BLaER1 treated with 17β-estradiol and CSF1 and Interleukin-3, amounts not matched to agents 10 nM and 100 nM (cell line): ENCODE measurements at regions not wholly inside any gene's neighbourhood (a gene's known extent, or its start where the extent isn't known, plus 50 kb on each side); places are given as distances from the start of the nearest gene placed in this dataset.

Experiments used
- H3K27ac ChIP-seq, 11 experiments: shearing (Covaris generic); formaldehyde crosslinking; 2 replicates each; pipeline ENCODE4 v1.8.1; 2022
- H3K27me3 ChIP-seq, 11 experiments: shearing (Covaris generic); formaldehyde crosslinking; 2 replicates each; pipeline ENCODE4 v1.8.1; 2022
- H3K36me3 ChIP-seq, 11 experiments: shearing (Covaris generic); formaldehyde crosslinking; 2 replicates each; pipeline ENCODE4 v1.8.1; 2022
- H3K4me1 ChIP-seq, 10 experiments: shearing (Covaris generic); formaldehyde crosslinking; 2 replicates each; pipeline ENCODE4 v1.8.1; 2022
- H3K4me2 ChIP-seq, 11 experiments: shearing (Covaris generic); formaldehyde crosslinking; 2 replicates each; pipeline ENCODE4 v1.8.1; 2022
- H3K4me3 ChIP-seq, 10 experiments: shearing (Covaris generic); formaldehyde crosslinking; 2 replicates each; pipeline ENCODE4 v1.8.1; 2022
- H3K9ac ChIP-seq, 11 experiments: shearing (Covaris generic); formaldehyde crosslinking; 2 replicates each; pipeline ENCODE4 v1.8.1; 2022
- H3K9me3 ChIP-seq, 11 experiments: shearing (Covaris generic); formaldehyde crosslinking; replicated peaks in 1 of 11; 2 replicates each; pipeline ENCODE4 v1.8.1; 2022
- H4K20me1 ChIP-seq, 11 experiments: shearing (Covaris generic); formaldehyde crosslinking; 2 replicates each; pipeline ENCODE4 v1.8.1; 2022
- Cebpa-rat ChIP-seq, 11 experiments: shearing (Covaris generic); IDR thresholded peaks; 2 replicates each; pipeline ENCODE4 v1.8.1; 2022

- Histone ChIP-seq H3K4me3 (no peak overlapping the region), H3K9me3 (no peaks in the 10 kb centered on the region), H3K27ac (no peak overlapping the region), H4K20me1 (no peaks in the 10 kb centered on the region), H3K36me3 (no peaks in the 10 kb centered on the region), H3K9ac (no peak overlapping the region), H3K4me2 (peak overlapping the region in 2 of 11 experiments; percentile 7 to 14; a peak in 2 of 22 replicates), H3K27me3 (no peaks in the 10 kb centered on the region), H3K4me1 (peaks cover 0 to 68% (median 42%) of the 10 kb centered on the region in 10 experiments; a peak in 17 of 20 replicates)
- no peak for TF ChIP-seq Cebpa-rat (IDR thresholded peaks at IDR 0.05)
Observed at GRCh38 chr3:18732474-18732873, 307.3 kb upstream of the SATB1 start.

GRCh38 chr3:18730491-18730890 is 305.4 kb upstream of the SATB1 start:
- Histone ChIP-seq H3K36me3 (no peaks in the 10 kb centered on the region), H3K4me3 (no peak overlapping the region), H4K20me1 (no peaks in the 10 kb centered on the region), H3K27me3 (no peaks in the 10 kb centered on the region), H3K27ac (peak overlapping the region in 2 of 11 experiments; percentile 12 to 85; a peak in 3 of 22 replicates), H3K9me3 (no peaks in the 10 kb centered on the region), H3K4me2 (peak overlapping the region in 8 of 11 experiments; percentile 59 to 87 (median 76); a peak in 15 of 22 replicates), H3K9ac (no peak overlapping the region), H3K4me1 (peaks cover 13 to 75% (median 55%) of the 10 kb centered on the region in 10 experiments)
- TF ChIP-seq Cebpa-rat (IDR thresholded peaks at IDR 0.05) = no peak

GRCh38 chr3:18729671-18730070 is 304.5 kb upstream of the SATB1 start:
- H3K4me2 ChIP-seq = peak overlapping the region in 10 of 11 experiments; percentile 24 to 87 (median 74); a peak in 19 of 22 replicates
- no peaks in the 10 kb centered on the region for H3K27me3 ChIP-seq
- no peaks in the 10 kb centered on the region for H4K20me1 ChIP-seq
- peak overlapping the region in 1 of 11 experiments; percentile 3; a peak in 1 of 22 replicates for H3K9ac ChIP-seq
- H3K27ac ChIP-seq = peak overlapping the region in 7 of 11 experiments; percentile 4 to 85 (median 37); a peak in 10 of 22 replicates
- no peaks in the 10 kb centered on the region for H3K36me3 ChIP-seq
- H3K4me1 ChIP-seq = peaks cover 21 to 83% (median 63%) of the 10 kb centered on the region in 10 experiments
- TF ChIP-seq Cebpa-rat (IDR thresholded peaks at IDR 0.05) = 0 out of 22 replicates have a peak, but pooled peaks of 1 of the 11 experiments have one; percentile 34
- H3K4me3 ChIP-seq = peak overlapping the region in 1 of 10 experiments; percentile 10; a peak in 1 of 20 replicates
- no peaks in the 10 kb centered on the region for H3K9me3 ChIP-seq

- peak overlapping the region; percentile 42 to 89 (median 84); a peak in 21 of 22 replicates for H3K27ac ChIP-seq
- H3K9ac ChIP-seq = peak overlapping the region; percentile 8 to 77 (median 65); a peak in 19 of 22 replicates
- peak overlapping the region; percentile 54 to 87 (median 76) for H3K4me2 ChIP-seq
- H3K36me3 ChIP-seq = no peaks in the 10 kb centered on the region
- no peaks in the 10 kb centered on the region for H3K9me3 ChIP-seq
- peaks cover 27 to 86% (median 79%) of the 10 kb centered on the region in 10 experiments for H3K4me1 ChIP-seq
- H3K4me3 ChIP-seq = peak overlapping the region in 7 of 10 experiments; percentile 1 to 53 (median 26); a peak in 9 of 20 replicates
- no peaks in the 10 kb centered on the region for H4K20me1 ChIP-seq
- H3K27me3 ChIP-seq = no peaks in the 10 kb centered on the region
- TF ChIP-seq Cebpa-rat (IDR thresholded peaks at IDR 0.05) = peak; percentile 59 to 100 (median 99)
Observed at GRCh38 chr3:18725668-18726407, 300.7 kb upstream of the SATB1 start.

- H3K4me2 ChIP-seq = peak overlapping the region; percentile 54 to 87 (median 76)
- no peaks in the 10 kb centered on the region for H3K36me3 ChIP-seq
- peaks cover 0 to 5% (median 0%) of the 10 kb centered on the region in 11 experiments; a peak in 4 of 22 replicates for H3K9me3 ChIP-seq
- H3K4me1 ChIP-seq = peaks cover 27 to 73% (median 65%) of the 10 kb centered on the region in 10 experiments
- no peaks in the 10 kb centered on the region for H3K27me3 ChIP-seq
- H4K20me1 ChIP-seq = no peaks in the 10 kb centered on the region
- H3K9ac ChIP-seq = peak overlapping the region in 9 of 11 experiments; percentile 19 to 77 (median 68); a peak in 13 of 22 replicates
- peak overlapping the region in 10 of 11 experiments; percentile 55 to 89 (median 84); a peak in 20 of 22 replicates for H3K27ac ChIP-seq
- no peak overlapping the region for H3K4me3 ChIP-seq
- no peak for TF ChIP-seq Cebpa-rat (IDR thresholded peaks at IDR 0.05)
Observed at GRCh38 chr3:18724456-18724855, 299.3 kb upstream of the SATB1 start.

- TF ChIP-seq Cebpa-rat (IDR thresholded peaks at IDR 0.05) = no peak
- Histone ChIP-seq H3K27me3 (no peaks in the 10 kb centered on the region), H3K9me3 (peaks cover 0 to 8% (median 0%) of the 10 kb centered on the region in 11 experiments; a peak in 4 of 22 replicates), H3K4me2 (peak overlapping the region in 10 of 11 experiments; percentile 3 to 87 (median 76); a peak in 17 of 22 replicates), H3K27ac (peak overlapping the region in 9 of 11 experiments; percentile 78 to 89 (median 85); a peak in 18 of 22 replicates), H3K4me3 (no peak overlapping the region), H3K4me1 (peaks cover 27 to 61% (median 54%) of the 10 kb centered on the region in 10 experiments), H4K20me1 (no peaks in the 10 kb centered on the region), H3K36me3 (no peaks in the 10 kb centered on the region), H3K9ac (no peak overlapping the region; a peak in 1 of 22 replicates)
Observed at GRCh38 chr3:18723206-18723810, 298.2 kb upstream of the SATB1 start.

GRCh38 chr3:18720543-18720942 is 295.4 kb upstream of the SATB1 start:
- no peak overlapping the region for H3K4me2 ChIP-seq
- H3K4me1 ChIP-seq = peaks cover 25 to 56% (median 45%) of the 10 kb centered on the region in 10 experiments
- H3K9ac ChIP-seq = no peak overlapping the region
- TF ChIP-seq Cebpa-rat (IDR thresholded peaks at IDR 0.05) = no peak
- H3K36me3 ChIP-seq = no peaks in the 10 kb centered on the region
- no peak overlapping the region for H3K4me3 ChIP-seq
- no peaks in the 10 kb centered on the region for H4K20me1 ChIP-seq
- H3K9me3 ChIP-seq = peaks cover 0 to 8% (median 0%) of the 10 kb centered on the region in 11 experiments; a peak in 4 of 22 replicates
- no peaks in the 10 kb centered on the region for H3K27me3 ChIP-seq
- H3K27ac ChIP-seq = no peak overlapping the region; a peak in 1 of 22 replicates

GRCh38 chr3:18717598-18717997 is 292.5 kb upstream of the SATB1 start:
- H3K27ac ChIP-seq = peak overlapping the region in 5 of 11 experiments; percentile 21 to 43 (median 27); a peak in 6 of 22 replicates
- no peaks in the 10 kb centered on the region for H3K36me3 ChIP-seq
- peaks cover 10 to 26% (median 17%) of the 10 kb centered on the region in 10 experiments; a peak in 19 of 20 replicates for H3K4me1 ChIP-seq
- no peak for TF ChIP-seq Cebpa-rat (IDR thresholded peaks at IDR 0.05)
- no peaks in the 10 kb centered on the region for H3K27me3 ChIP-seq
- no peak overlapping the region for H3K9ac ChIP-seq
- H3K9me3 ChIP-seq = peaks cover 0 to 14% (median 0%) of the 10 kb centered on the region in 11 experiments; a peak in 5 of 22 replicates
- H3K4me2 ChIP-seq = peak overlapping the region; percentile 30 to 69 (median 48); a peak in 21 of 22 replicates
- H4K20me1 ChIP-seq = no peaks in the 10 kb centered on the region
- H3K4me3 ChIP-seq = no peak overlapping the region
